ENCODE measurements at regions not wholly inside any gene's neighbourhood (a gene's known extent, or its start where the extent isn't known, plus 50 kb on each side); places are given as distances from the start of the nearest gene placed in this dataset.
"Not testable (repeated sequence)": the region's sequence is repeated elsewhere in the genome, so short reads cannot be mapped to it uniquely, and the experiment has no call there.

DNA sequence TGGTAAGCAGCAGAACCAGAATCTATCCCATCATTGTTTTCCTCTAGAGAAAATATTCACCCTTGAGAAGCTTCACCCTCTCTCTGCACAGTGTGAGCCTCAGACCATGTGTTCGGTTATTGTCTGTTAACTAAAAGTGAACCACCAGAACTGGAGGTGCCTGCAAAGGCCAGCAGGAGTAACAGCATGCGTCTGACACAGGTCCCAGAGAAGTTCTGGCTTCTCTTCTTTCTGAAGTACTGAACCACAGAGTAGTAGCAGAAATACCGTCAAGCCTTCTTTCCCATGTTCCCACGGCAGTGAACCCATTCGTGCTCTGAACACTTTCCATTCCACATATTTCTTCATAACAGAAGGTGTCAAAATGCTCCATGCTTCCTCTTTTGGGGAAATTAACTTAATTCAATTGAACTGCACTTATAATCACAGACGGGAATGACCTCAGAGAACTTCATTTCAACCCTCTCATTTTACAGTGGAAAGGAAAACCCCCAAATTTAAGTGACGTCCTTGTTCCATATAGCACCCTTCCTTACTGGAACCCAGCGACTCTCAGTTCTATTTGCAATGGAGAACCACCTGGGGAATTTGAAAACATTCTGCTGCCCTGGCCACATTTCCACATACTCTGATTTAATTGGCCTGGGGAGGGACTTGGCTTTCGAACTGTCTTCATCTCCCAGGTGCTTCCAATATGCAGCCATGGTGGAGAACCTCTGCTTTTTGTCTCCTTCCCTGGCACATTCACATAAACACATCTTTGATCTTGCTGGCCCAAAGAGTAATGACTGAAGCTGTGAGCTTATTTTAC is 519.1 kb downstream of the RNF144A start:
- DNase-seq, result no peak

GRCh38 chr2:7437141-7437540 is 519.9 kb downstream of the RNF144A start:
- peak; percentile 3 to 14 for DNase-seq

- no peak for DNase-seq
Measured at GRCh38 chr2:7437716-7438632, 520.8 kb downstream of the RNF144A start.

GRCh38 chr2:7438855-7439254 is 521.6 kb downstream of the RNF144A start:
- DNase-seq, result no peak

GRCh38 chr2:7440977-7441376 is 523.8 kb downstream of the RNF144A start:
- no peak for DNase-seq

- DNase-seq, result not testable (repeated sequence)
Measured at GRCh38 chr2:7441841-7442240, 524.6 kb downstream of the RNF144A start.

GRCh38 chr2:7444626-7445025 is 527.4 kb downstream of the RNF144A start:
- no peak for DNase-seq

DNA sequence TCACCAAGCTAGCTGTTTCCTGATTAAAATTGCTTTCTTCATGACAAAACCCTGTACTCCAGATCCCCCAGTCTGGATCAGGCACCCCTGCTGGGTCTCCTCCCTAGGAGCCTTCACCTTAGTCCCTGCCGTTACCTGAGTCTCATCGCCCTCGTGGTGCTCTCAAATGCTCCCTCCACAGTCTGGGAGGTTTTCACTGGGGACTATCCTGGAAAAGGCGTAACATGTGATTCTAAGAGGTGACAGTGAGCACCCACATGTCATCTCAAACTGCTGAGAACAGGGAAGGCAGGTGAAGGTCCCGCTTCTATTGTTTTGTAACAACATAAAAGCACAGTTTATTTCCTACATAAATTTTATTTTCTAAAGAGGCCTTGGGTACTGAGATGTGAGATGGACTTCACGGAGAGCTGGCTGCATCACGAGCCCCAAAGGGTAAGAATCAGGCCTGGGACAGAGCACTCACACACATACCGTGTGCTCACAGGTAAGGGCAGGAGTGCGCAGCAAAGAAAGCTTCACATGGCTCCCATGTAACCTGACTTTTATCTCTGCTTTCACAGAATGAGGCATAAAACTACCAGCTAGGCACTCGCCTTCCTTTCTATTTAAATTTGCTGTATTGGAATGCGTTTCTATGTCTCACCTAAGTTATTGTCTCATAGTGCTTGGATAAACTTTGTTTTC is 531.5 kb downstream of the RNF144A start:
- DNase-seq, result no peak

GRCh38 chr2:7449298-7449697 is 532.1 kb downstream of the RNF144A start:
- no peak for DNase-seq

DNA sequence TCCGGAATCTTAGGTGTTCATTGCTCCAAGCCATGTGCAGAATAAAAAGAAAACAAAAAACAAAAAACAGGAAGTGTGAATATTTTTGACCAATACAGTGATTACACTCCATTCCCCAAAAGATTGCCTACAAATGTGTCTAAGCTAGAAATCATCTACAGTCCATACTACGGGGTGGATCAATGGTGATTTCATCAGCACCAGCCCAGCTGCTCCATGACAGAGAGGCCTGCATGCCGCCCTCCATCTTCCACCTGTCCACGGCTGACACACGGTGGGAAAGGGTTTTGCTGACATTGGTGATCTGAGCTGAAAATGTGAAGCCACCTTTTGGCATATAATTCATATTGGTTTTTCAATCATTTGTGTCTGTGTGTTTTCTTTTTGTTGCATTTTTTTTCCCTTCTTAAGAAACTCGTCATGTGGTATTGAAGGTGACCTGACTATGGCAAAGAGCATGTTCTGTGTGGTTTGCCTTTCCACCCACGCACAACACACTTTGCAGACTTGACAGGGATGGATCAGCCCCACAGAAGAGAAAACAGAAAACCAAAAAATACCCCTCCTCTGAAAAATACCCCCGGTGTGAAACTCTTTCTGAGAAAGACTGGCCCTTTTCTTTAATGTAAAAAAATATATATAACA is 533.1 kb downstream of the RNF144A start:
- DNase-seq, result no peak

GRCh38 chr2:7450833-7451190 is 533.6 kb downstream of the RNF144A start:
- DNase-seq, result no peak

GRCh38 chr2:7452110-7452876 is 535.1 kb downstream of the RNF144A start:
- DNase-seq, result no peak

- no peak for DNase-seq
Measured at GRCh38 chr2:7454592-7454991, 537.4 kb downstream of the RNF144A start.

DNA sequence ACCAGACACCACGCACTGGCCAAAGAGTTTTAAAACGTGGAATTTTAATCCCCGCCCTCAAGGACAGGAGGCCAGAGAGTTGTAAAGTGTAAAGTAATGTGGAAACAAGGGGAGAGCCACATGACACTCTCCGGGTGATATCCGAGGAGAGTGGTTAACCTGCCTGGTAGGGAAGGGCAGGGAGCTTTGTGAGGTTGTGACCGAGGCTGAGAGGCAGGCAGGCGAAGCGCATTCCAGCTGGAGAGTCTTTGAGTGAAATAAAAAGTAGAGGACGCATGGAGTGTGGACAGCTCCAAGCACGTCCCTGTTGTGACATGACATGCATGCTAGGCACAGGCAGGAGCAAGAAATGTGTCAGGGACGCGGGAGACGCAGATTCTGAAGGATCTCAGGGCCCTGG is 539.5 kb downstream of the RNF144A start:
- no peak for DNase-seq

DNA sequence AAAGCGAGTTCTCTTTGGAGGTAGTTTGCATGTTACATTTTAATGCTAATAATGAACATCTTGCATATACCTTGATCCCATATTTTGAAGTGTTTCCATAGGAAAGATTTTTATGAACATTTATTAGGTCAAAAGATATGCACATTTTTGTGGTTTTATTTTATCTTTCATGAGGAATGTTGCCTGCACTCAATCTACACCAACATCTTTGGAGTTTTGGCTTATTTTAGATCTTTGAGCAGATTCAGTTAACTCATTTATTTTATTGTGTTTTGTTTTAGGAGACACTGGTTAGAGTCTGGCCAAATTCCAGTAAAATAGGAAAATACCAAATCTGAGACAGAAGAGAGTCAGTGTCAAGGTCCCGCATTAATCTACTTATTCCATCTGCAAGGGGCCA is 540.9 kb downstream of the RNF144A start:
- DNase-seq, result no peak

GRCh38 chr2:7467782-7468447 is 550.7 kb downstream of the RNF144A start:
- no peak for DNase-seq

GRCh38 chr2:7468448-7468828 is 551.2 kb downstream of the RNF144A start:
- DNase-seq, result no peak

GRCh38 chr2:7468955-7469354 is 551.7 kb downstream of the RNF144A start:
- DNase-seq, result no peak

DNA sequence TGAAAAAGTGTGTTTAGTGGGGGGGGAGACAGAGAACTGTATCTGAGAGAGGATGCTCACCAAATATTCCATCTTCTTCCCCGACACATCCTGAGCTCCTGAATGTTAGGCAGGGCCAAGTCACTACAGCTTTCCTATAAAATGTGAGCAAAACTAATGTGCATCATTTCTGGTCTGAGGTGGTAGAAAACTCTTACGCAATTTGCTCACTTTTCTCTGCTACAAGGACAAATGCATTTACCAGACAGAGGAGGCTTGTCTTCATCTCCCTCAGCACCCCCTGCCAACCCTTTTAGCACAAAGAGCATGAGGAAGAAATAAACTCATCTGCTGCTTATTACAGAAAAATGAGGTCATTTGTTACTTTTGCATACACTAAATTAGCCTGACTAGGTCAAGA is 554.0 kb downstream of the RNF144A start:
- DNase-seq, result no peak

DNA sequence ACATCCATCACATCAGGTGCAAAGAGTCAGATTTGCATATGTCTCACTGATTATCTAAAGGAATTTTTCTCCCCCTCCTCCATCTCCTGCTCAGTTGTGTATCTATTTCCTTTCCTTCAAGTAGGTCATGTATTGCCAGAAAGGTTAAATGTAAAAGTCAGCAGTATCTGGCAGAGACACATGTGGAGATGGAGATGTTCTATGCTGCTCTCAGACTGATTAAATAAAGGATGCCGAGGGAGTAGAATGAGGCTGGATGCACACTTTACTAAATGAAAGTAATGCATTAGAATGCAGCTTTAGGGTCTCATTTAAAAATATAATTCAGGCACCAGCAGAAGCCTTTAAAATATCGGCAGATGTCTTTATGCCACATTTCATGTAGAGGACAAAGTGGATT is 555.3 kb downstream of the RNF144A start:
- no peak for DNase-seq

- DNase-seq, result no peak
Measured at GRCh38 chr2:7473135-7473771, 556.0 kb downstream of the RNF144A start.
